OCI-LY7 (cell line): ENCODE measurements at regions not wholly inside any gene's neighbourhood (a gene's known extent, or its start where the extent isn't known, plus 50 kb on each side); places are given as distances from the start of the nearest gene placed in this dataset.

Source experiments
- BruUV-seq: library from RNA; stranded (reverse); fragments of 400-500 nt; replicated peaks from 2 replicates; lab custom pipeline; 2021; lab: Mats Ljungman, UMichigan
- CTCF ChIA-PET: fragments of 300-600 bp; sonication (Branson Sonifier 250); formaldehyde crosslinking; loops from one replicate; lab custom pipeline; 2022; ENCODE audit warnings: antibody characterized with exemption; ENCODE audit not compliant: unreplicated experiment; lab: Charles Lee
- POLR2A ChIA-PET: fragments of 300-600 bp; sonication (Branson Sonifier 250); formaldehyde crosslinking; loops from one replicate; lab custom pipeline; 2022; ENCODE audit warnings: antibody characterized with exemption; lab: Charles Lee
- DNase-seq: peaks from one replicate; pipeline ENCODE4 v3.0.0-alpha.2; 2015; ENCODE audit warnings: low spot score
- H2AFZ ChIP-seq: fragments of 200-600 bp; sonication (generic), shearing (Covaris generic); 2 replicates; pipeline ENCODE4 v1.6.1; 2014; ENCODE audit warnings: mild to moderate bottlenecking, antibody characterized with exemption, low read length, moderate library complexity
- H3K27ac ChIP-seq: fragments of 200-600 bp; sonication (generic); 2 replicates; pipeline ENCODE4 v1.5.1; 2014; ENCODE audit warnings: mixed run types, low read depth, mild to moderate bottlenecking, moderate library complexity, low read length, inconsistent platforms; ENCODE audit not compliant: poor library complexity, severe bottlenecking
- H3K36me3 ChIP-seq: fragments of 200-600 bp; sonication (generic); 2 replicates; pipeline ENCODE4 v1.6.1; 2014; ENCODE audit warnings: mild to moderate bottlenecking, antibody characterized with exemption, low read length, moderate library complexity, mixed read lengths; ENCODE audit not compliant: insufficient read depth
- H3K4me1 ChIP-seq: fragments of 200-600 bp; sonication (generic); 2 replicates; pipeline ENCODE4 v1.5.1; 2014; ENCODE audit warnings: mild to moderate bottlenecking, low read length; ENCODE audit not compliant: insufficient read depth, poor library complexity, severe bottlenecking
- H3K4me2 ChIP-seq: fragments of 200-600 bp; sonication (generic); 2 replicates; pipeline ENCODE4 v1.6.1; 2014; ENCODE audit warnings: mild to moderate bottlenecking, low read length
- H3K4me3 ChIP-seq: fragments of 200-600 bp; sonication (generic); 2 replicates; pipeline ENCODE4 v1.5.1; 2014; ENCODE audit warnings: mild to moderate bottlenecking, low read depth, low read length; ENCODE audit not compliant: poor library complexity, severe bottlenecking
- H3K79me2 ChIP-seq: fragments of 200-600 bp; sonication (generic); 2 replicates; pipeline ENCODE4 v1.6.1; 2016; ENCODE audit warnings: low read depth, mild to moderate bottlenecking, low read length, moderate library complexity, mixed read lengths; ENCODE audit not compliant: insufficient read depth
- H3K9me2 ChIP-seq: fragments of 200-600 bp; sonication (generic); 2 replicates; pipeline ENCODE4 v1.6.1; 2016; ENCODE audit warnings: mild to moderate bottlenecking, low read length, mixed read lengths; ENCODE audit not compliant: insufficient read depth
- H3K9me3 ChIP-seq: fragments of 200-600 bp; sonication (generic); 2 replicates; pipeline ENCODE4 v1.6.1; 2014; ENCODE audit warnings: mild to moderate bottlenecking, mixed run types, low read length, mixed read lengths
- H4K20me1 ChIP-seq: fragments of 200-600 bp; sonication (generic); 2 replicates; pipeline ENCODE4 v1.6.1; 2014; ENCODE audit warnings: mild to moderate bottlenecking, antibody characterized with exemption, low read length, moderate library complexity, mixed read lengths; ENCODE audit not compliant: insufficient read depth
- CTCF ChIP-seq: fragments of 200-600 bp; sonication (generic); conservative IDR thresholded peaks from 2 replicates; pipeline ENCODE4 v1.5.1; 2014; ENCODE audit warnings: mild to moderate bottlenecking, antibody characterized with exemption, low read length, moderate library complexity, mixed read lengths
- EZH2phosphoT487 ChIP-seq: fragments of 200-600 bp; sonication (generic); IDR thresholded peaks from 2 replicates; pipeline ENCODE4 v1.6.1; 2018; ENCODE audit warnings: low read depth, borderline replicate concordance, mild to moderate bottlenecking, mixed run types, antibody characterized with exemption, low read length, moderate library complexity, mixed read lengths
- intact Hi-C: fragments of 100-400 bp; cut with micrococcal nuclease; formaldehyde crosslinking; loops from one replicate; pipeline ENCODE4 v1.10.0; 2022; ENCODE audit not compliant: unreplicated experiment

GRCh38 chrX:76918033-76918432 lies 490.5 kb downstream of the MAGEE1 start:
- no TSS peak for BruUV-seq
- Histone ChIP-seq H3K4me2 (no peak overlapping the region), H3K27ac (no peak overlapping the region), H3K79me2 (no peaks in the 10 kb centered on the region), H3K4me3 (no peak overlapping the region), H2AFZ (no peak overlapping the region), H3K9me3 (no peaks in the 10 kb centered on the region), H3K36me3 (no peaks in the 10 kb centered on the region), H3K4me1 (no peaks in the 10 kb centered on the region), H4K20me1 (no peaks in the 10 kb centered on the region), H3K9me2 (no peaks in the 10 kb centered on the region)
- DNase-seq: no peak
- ChIA-PET CTCF (no interaction called here), POLR2A (interaction anchor here (0.7 kb wide), 1 partner anchor 10 kb away, joined by 3 read pairs; no protein-coding TSS in a partner anchor)
- no peak for TF ChIP-seq CTCF
- no peak for TF ChIP-seq EZH2phosphoT487
- intact Hi-C loops: no loop called here

- no peaks in the 10 kb centered on the region for H3K79me2 ChIP-seq
- H3K36me3 ChIP-seq: no peaks in the 10 kb centered on the region
- TF ChIP-seq CTCF (no peak), EZH2phosphoT487 (no peak)
- ChIA-PET CTCF (no interaction called here), POLR2A (no interaction called here)
- BruUV-seq: no TSS peak
- H3K9me2 ChIP-seq: no peaks in the 10 kb centered on the region
- intact Hi-C loops: no loop called here
- H4K20me1 ChIP-seq: no peaks in the 10 kb centered on the region
- DNase-seq: no peak
- H3K4me2 ChIP-seq: no peak overlapping the region
- H2AFZ ChIP-seq: no peak overlapping the region
- H3K4me1 ChIP-seq: no peaks in the 10 kb centered on the region
- H3K27ac ChIP-seq: no peak overlapping the region
- H3K9me3 ChIP-seq: no peaks in the 10 kb centered on the region
- H3K4me3 ChIP-seq: no peak overlapping the region
Observed at GRCh38 chrX:76919761-76920160, 492.3 kb downstream of the MAGEE1 start.

- CTCF ChIA-PET: no interaction called here
- no TSS peak for BruUV-seq
Observed at GRCh38 chrX:76920607-76921006, 493.1 kb downstream of the MAGEE1 start.

More at GRCh38 chrX:76920607-76921006, 493.1 kb downstream of the MAGEE1 start:
- no peaks in the 10 kb centered on the region for H3K79me2 ChIP-seq
- no peak overlapping the region for H3K4me3 ChIP-seq
- H3K4me2 ChIP-seq: no peak overlapping the region
- intact Hi-C loops: no loop called here
- no peaks in the 10 kb centered on the region for H3K9me2 ChIP-seq
- DNase-seq: no peak
- TF ChIP-seq EZH2phosphoT487: no peak
- TF ChIP-seq CTCF: no peak
- H3K27ac ChIP-seq: no peak overlapping the region
- POLR2A ChIA-PET: no interaction called here
- H3K4me1 ChIP-seq: no peaks in the 10 kb centered on the region
- no peaks in the 10 kb centered on the region for H3K36me3 ChIP-seq
- H4K20me1 ChIP-seq: no peaks in the 10 kb centered on the region
- no peak overlapping the region for H2AFZ ChIP-seq
- H3K9me3 ChIP-seq: no peaks in the 10 kb centered on the region
